H9 (cell line): ENCODE measurements at regions not wholly inside any gene's neighbourhood (a gene's known extent, or its start where the extent isn't known, plus 50 kb on each side); places are given as distances from the start of the nearest gene placed in this dataset.

Experiments used
- DNase-seq: peaks from one replicate; pipeline ENCODE4 v3.0.0-alpha.2; 2017
- H2AFZ ChIP-seq: one replicate; pipeline ENCODE4 v1.6.1; 2013; ENCODE audit warnings: mild to moderate bottlenecking, low read length, control low read depth, moderate library complexity
- H2AK5ac ChIP-seq: 2 replicates; pipeline ENCODE4 v1.6.1; 2013; ENCODE audit warnings: low read length, control low read depth, mixed read lengths; ENCODE audit not compliant: insufficient read length
- H2BK120ac ChIP-seq: one replicate; pipeline ENCODE4 v1.6.1; 2013; ENCODE audit warnings: low read depth, mild to moderate bottlenecking, low read length, control low read depth, inconsistent platforms; ENCODE audit not compliant: poor library complexity, severe bottlenecking
- H2BK12ac ChIP-seq: 2 replicates; pipeline ENCODE4 v1.6.1; 2013; ENCODE audit warnings: low read length, control low read depth, mixed read lengths, low read depth; ENCODE audit not compliant: insufficient read length
- H2BK15ac ChIP-seq: 2 replicates; pipeline ENCODE4 v1.6.1; 2013; ENCODE audit warnings: low read depth, low read length, control low read depth
- H2BK20ac ChIP-seq: one replicate; pipeline ENCODE4 v1.6.1; 2013; ENCODE audit warnings: low read depth, mild to moderate bottlenecking, low read length, control low read depth, inconsistent platforms; ENCODE audit not compliant: poor library complexity, severe bottlenecking
- H2BK5ac ChIP-seq: 2 replicates; pipeline ENCODE4 v1.6.1; 2013; ENCODE audit warnings: low read length, control low read depth, mixed read lengths; ENCODE audit not compliant: insufficient read length
- H3K14ac ChIP-seq: 2 replicates; pipeline ENCODE4 v1.6.1; 2013; ENCODE audit warnings: low read length, control low read depth; ENCODE audit not compliant: insufficient read depth
- H3K18ac ChIP-seq: 2 replicates; pipeline ENCODE4 v1.6.1; 2013; ENCODE audit warnings: low read depth, mild to moderate bottlenecking, mixed read lengths, low read length, control low read depth; ENCODE audit not compliant: insufficient read length
- H3K23ac ChIP-seq: 2 replicates; pipeline ENCODE4 v1.6.1; 2013; ENCODE audit warnings: low read length, control low read depth, mixed read lengths, low read depth; ENCODE audit not compliant: insufficient read length
- H3K23me2 ChIP-seq: 2 replicates; pipeline ENCODE4 v1.6.1; 2013; ENCODE audit warnings: low read depth, mild to moderate bottlenecking, mixed read lengths, low read length, control low read depth; ENCODE audit not compliant: insufficient read length, poor library complexity, severe bottlenecking
- H3K27ac ChIP-seq: 2 replicates; pipeline ENCODE4 v1.5.1; 2013; ENCODE audit warnings: low read length, control low read depth, mixed read lengths, low read depth; ENCODE audit not compliant: insufficient read length
- H3K27me3 ChIP-seq: 2 replicates; pipeline ENCODE4 v1.6.1; 2013; ENCODE audit warnings: low read length, control low read depth, inconsistent platforms; ENCODE audit not compliant: insufficient read depth
- H3K4ac ChIP-seq: 2 replicates; pipeline ENCODE4 v1.6.1; 2013; ENCODE audit warnings: low read depth, mild to moderate bottlenecking, control low read depth, inconsistent platforms, low read length, moderate library complexity
- H3K4me1 ChIP-seq: 2 replicates; pipeline ENCODE4 v1.6.1; 2013; ENCODE audit warnings: low read length, control low read depth, inconsistent platforms; ENCODE audit not compliant: insufficient read depth
- H3K4me2 ChIP-seq: 2 replicates; pipeline ENCODE4 v1.6.1; 2013; ENCODE audit warnings: low read length, control low read depth, mixed read lengths; ENCODE audit not compliant: insufficient read length, insufficient read depth
- H3K56ac ChIP-seq: 2 replicates; pipeline ENCODE4 v1.6.1; 2013; ENCODE audit warnings: low read depth, mild to moderate bottlenecking, mixed read lengths, low read length, control low read depth; ENCODE audit not compliant: insufficient read length
- H3K79me1 ChIP-seq: 2 replicates; pipeline ENCODE4 v1.6.1; 2013; ENCODE audit warnings: low read depth, mild to moderate bottlenecking, moderate library complexity, low read length, control low read depth, inconsistent platforms; ENCODE audit not compliant: insufficient read depth, poor library complexity, severe bottlenecking
- H3K79me2 ChIP-seq: 2 replicates; pipeline ENCODE4 v1.6.1; 2013; ENCODE audit warnings: low read length, control low read depth, inconsistent platforms; ENCODE audit not compliant: insufficient read depth
- H3K9ac ChIP-seq: 2 replicates; pipeline ENCODE4 v1.6.1; 2013; ENCODE audit warnings: low read length, control low read depth, mixed read lengths; ENCODE audit not compliant: insufficient read length; ENCODE audit errors: extremely low read depth
- H3K9me3 ChIP-seq: one replicate; pipeline ENCODE4 v1.6.1; 2013; ENCODE audit warnings: low read depth, low read length, inconsistent platforms; ENCODE audit not compliant: control insufficient read depth
- H3T11ph ChIP-seq: one replicate; pipeline ENCODE4 v1.6.1; 2013; ENCODE audit warnings: mild to moderate bottlenecking, low read length, control low read depth, inconsistent platforms
- H4K20me1 ChIP-seq: one replicate; pipeline ENCODE4 v1.6.1; 2013; ENCODE audit not compliant: control insufficient read depth, insufficient read length, insufficient read depth
- H4K5ac ChIP-seq: 2 replicates; pipeline ENCODE4 v1.6.1; 2013; ENCODE audit warnings: low read depth, mild to moderate bottlenecking, mixed read lengths, low read length, control low read depth; ENCODE audit not compliant: insufficient read length
- H4K8ac ChIP-seq: replicated peaks from 2 replicates; pipeline ENCODE4 v1.6.1; 2013; ENCODE audit warnings: low read length, control low read depth, mixed read lengths, low read depth; ENCODE audit not compliant: insufficient read length
- H4K91ac ChIP-seq: 2 replicates; pipeline ENCODE4 v1.6.1; 2013; ENCODE audit warnings: low read depth, mild to moderate bottlenecking, moderate library complexity, mixed read lengths, low read length, control low read depth; ENCODE audit not compliant: insufficient read length
- H3K27ac Mint-ChIP-seq, 3 experiments: 2 replicates in 2 of 3; 3 replicates in 1 of 3; pipeline ENCODE4 v1.8.0; 2020 to 2021; ENCODE audit warnings: mixed read lengths in 3 of 3, mild to moderate bottlenecking in 1 of 3, moderate library complexity in 1 of 3
- H3K27me3 Mint-ChIP-seq: 2 replicates; pipeline ENCODE4 v1.8.0; 2021; ENCODE audit warnings: low read depth, mild to moderate bottlenecking, moderate library complexity, mixed read lengths
- H3K36me3 Mint-ChIP-seq, 3 experiments: 2 replicates in 2 of 3; 3 replicates in 1 of 3; pipeline ENCODE4 v1.8.0; 2020 to 2021; ENCODE audit warnings: low read depth in 3 of 3, mixed read lengths in 3 of 3; ENCODE audit not compliant: insufficient read depth in 1 of 3
- H3K4me1 Mint-ChIP-seq, 2 experiments: 2 replicates each; pipeline ENCODE4 v1.8.0; 2020; ENCODE audit warnings: mixed read lengths in 2 of 2
- H3K4me3 Mint-ChIP-seq, 2 experiments: 2 replicates in 1 of 2; 3 replicates in 1 of 2; pipeline ENCODE4 v1.8.0; 2020 to 2021; ENCODE audit warnings: mild to moderate bottlenecking in 2 of 2, mixed read lengths in 2 of 2, moderate library complexity in 1 of 2
- H3K9me3 Mint-ChIP-seq, 2 experiments: 2 replicates in 1 of 2; 3 replicates in 1 of 2; pipeline ENCODE4 v1.8.0; 2020; ENCODE audit warnings: mild to moderate bottlenecking in 2 of 2, mixed read lengths in 2 of 2, moderate library complexity in 1 of 2
- CTCF ChIP-seq: fragments of 200-600 bp; sonication (generic); conservative IDR thresholded peaks from 3 replicates; pipeline ENCODE4 v1.8.0; 2021; ENCODE audit warnings: antibody characterized with exemption, mild to moderate bottlenecking
- WGBS: extraction: QIAGEN DNeasy Blood & Tissue Kit; methylation state at CpG from one replicate; pipeline ENCODE4 v1.1.7; 2013; ENCODE audit warnings: missing lambda C conversion rate, low lambda C conversion rate, mixed read lengths; ENCODE audit not compliant: insufficient read length; ENCODE audit errors: extremely low coverage; 5-methylcytosine and 5-hydroxymethylcytosine counted together

DNA sequence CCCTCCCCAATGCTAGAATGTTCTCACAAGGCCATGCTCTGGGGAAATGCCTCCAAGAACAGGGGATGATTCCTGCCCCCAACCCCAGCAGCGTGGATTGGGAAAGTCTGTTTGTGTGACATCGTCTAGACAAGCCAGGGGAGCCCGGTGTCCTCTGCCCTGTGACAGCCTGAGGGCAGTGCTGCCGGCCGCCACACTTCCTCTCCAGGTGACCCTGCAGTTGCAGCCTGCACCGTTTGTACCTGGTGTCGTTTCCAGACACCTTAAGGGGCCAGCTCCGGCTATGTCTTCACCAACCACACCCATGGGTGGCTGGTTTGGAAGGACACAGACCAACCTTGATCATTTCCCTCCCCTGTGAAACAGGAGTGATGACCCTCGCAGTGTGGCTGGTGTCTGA is 372.6 kb downstream of the BCL11B start:
- no peak for DNase-seq
- WGBS: no CpG with 5 or more reads among the region's 9 CpGs
- no peak overlapping the region for H2BK15ac ChIP-seq
- no peak overlapping the region for H4K8ac ChIP-seq
- no peak overlapping the region for H3T11ph ChIP-seq
- no peaks in the 10 kb centered on the region for H3K9me3 ChIP-seq
- no peak overlapping the region for H2BK12ac ChIP-seq
- no peak overlapping the region for H3K4me2 ChIP-seq
- no peak overlapping the region for H3K56ac ChIP-seq
- H3K18ac ChIP-seq: no peak overlapping the region
- peaks cover 28% of the 10 kb centered on the region for H3K27me3 Mint-ChIP-seq
- no peaks in the 10 kb centered on the region; the same call in 1 of the 2 replicates for H3K4me1 ChIP-seq
- H3K4me3 Mint-ChIP-seq: no peak overlapping the region
- H2BK120ac ChIP-seq: no peak overlapping the region
- no peaks in the 10 kb centered on the region for H3K27me3 ChIP-seq
- no peak overlapping the region for H3K4ac ChIP-seq
- H3K9me3 Mint-ChIP-seq: peaks cover 8 to 10% of the 10 kb centered on the region in 2 experiments; a peak in 4 of 5 replicates
- H3K36me3 Mint-ChIP-seq: peaks cover 0 to 4% (median 0%) of the 10 kb centered on the region in 3 experiments; a peak in 3 of 7 replicates
- no peak overlapping the region for H3K9ac ChIP-seq
- no peak overlapping the region for H2BK20ac ChIP-seq
- no peak overlapping the region for H2AFZ ChIP-seq
- peak overlapping the region in 1 of 3 experiments; percentile 37; a peak in 1 of 7 replicates for H3K27ac Mint-ChIP-seq
- H3K23me2 ChIP-seq: no peaks in the 10 kb centered on the region
- H2BK5ac ChIP-seq: no peak overlapping the region
- H3K14ac ChIP-seq: no peak overlapping the region
- H3K79me2 ChIP-seq: no peaks in the 10 kb centered on the region
- H2AK5ac ChIP-seq: no peak overlapping the region
- no peak overlapping the region for H3K23ac ChIP-seq
- no peak overlapping the region for H4K91ac ChIP-seq
- no peak overlapping the region for H3K27ac ChIP-seq
- no peaks in the 10 kb centered on the region for H4K20me1 ChIP-seq
- TF ChIP-seq CTCF: no peak
- H3K79me1 ChIP-seq: no peaks in the 10 kb centered on the region
- H4K5ac ChIP-seq: no peak overlapping the region
- peaks cover 23 to 28% of the 10 kb centered on the region in 2 experiments for H3K4me1 Mint-ChIP-seq
